GM18508 (cell line): ENCODE measurements at regions not wholly inside any gene's neighbourhood (a gene's known extent, or its start where the extent isn't known, plus 50 kb on each side); places are given as distances from the start of the nearest gene placed in this dataset.

Experiments used
- ATAC-seq: cut with Tn5 transposase; IDR thresholded peaks from one replicate; pipeline ENCODE4 v1.9.1; 2021; ENCODE audit warnings: moderate number of reproducible peaks; ENCODE audit not compliant: insufficient read depth, unreplicated experiment

DNA sequence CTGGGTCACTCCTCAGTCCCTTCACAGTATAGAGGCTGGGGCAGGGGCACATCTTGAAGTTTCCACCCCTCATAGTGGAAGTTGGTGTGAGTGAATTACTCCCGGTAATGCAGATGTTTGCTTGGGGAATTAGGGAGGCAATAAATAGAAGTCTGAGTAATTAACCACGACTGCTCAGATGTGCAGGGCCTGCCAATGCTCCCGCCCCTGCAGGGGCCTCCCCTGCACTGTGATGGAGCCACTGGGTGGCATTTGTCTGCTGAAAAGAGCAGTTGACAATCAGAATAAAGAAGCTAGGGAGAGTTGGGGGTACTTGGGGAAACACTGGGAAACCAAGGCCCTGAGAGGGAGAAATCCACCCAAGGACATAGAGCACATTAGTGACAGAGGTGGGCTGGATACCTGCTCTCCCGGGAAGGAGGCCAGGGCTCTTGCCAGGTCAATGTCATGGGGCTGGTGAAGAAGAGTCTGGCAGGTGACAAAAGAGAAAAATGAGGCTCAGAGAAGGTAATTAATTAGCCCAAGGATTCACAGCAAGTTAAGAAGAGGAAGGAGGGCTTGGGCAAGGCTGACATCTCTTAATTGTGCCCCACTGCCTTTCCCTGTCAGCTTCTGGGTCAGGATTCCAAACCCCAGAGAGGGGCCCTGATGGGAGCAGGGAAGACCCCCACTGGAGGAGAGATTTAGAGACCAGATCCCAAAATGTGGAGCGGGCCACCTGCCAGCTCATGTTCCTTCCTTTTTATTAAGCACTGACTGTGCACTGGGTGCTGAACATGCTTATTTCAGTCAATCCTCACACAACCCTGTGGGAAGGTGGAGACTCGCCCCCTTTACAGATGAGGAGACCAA lies 436.2 kb downstream of the MATN1 start:
- no peak for ATAC-seq

- no peak for ATAC-seq
Measured at GRCh38 chr1:30286241-30286987, 437.0 kb downstream of the MATN1 start.

DNA sequence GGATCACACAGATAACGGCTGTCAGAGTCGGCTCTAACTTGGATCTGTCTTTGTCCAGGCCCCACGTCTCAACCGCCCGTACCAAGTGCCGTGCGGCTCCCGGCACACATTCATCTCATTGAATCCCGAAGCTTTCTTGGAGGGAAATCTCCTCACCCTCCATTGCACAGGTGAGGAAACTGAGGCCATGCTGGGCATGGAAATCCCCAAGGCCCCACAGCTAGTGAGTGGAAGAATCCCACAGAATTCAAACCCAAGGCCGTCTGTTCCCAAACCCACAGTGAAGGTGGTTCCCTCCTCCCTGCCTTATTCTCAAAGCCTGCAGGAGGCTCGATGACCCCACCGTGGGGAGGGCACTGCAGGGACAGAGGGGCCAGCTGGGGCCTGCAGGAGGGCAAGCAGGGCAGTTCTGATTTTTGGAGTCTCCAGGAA lies 437.9 kb downstream of the MATN1 start:
- ATAC-seq: no peak

GRCh38 chr1:30284728-30285475 lies 438.5 kb downstream of the MATN1 start:
- ATAC-seq: no peak

- ATAC-seq: no peak
Measured at GRCh38 chr1:30284226-30284625, 439.2 kb downstream of the MATN1 start.

DNA sequence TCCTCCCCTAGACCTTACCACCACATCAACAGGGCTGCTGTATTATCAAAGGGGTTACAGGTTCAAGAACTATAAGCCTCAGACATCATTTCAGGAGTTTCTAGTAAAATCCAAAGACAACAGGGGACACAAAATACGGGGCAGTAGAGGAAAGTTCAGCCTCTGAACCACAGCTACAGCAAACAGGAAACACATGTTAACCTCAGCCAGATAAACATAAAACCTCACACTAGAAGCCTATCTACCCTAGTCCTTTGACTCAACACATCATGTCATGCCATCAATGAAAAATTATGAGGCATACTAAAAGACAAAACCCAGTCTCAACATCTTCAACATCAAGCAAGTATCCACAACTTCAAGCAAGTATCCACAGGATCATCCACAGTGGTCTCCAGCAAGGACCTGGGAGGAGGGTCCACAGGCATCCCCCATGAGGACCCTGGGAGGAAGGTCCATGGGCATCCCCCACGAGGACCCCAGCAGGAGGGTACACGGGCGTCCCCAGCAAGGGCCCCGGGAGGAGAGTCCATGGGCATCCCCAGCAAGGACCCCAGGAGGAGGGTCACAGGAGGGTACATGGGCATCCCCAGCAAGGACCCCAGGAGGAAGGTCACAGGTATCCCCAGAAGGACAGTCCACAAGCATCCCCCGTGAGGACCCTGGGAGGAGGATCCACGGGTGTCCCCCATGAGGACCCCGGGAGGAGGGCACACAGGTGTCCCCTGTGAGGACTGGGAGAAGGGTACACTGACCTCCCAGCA lies 440.0 kb downstream of the MATN1 start:
- no peak for ATAC-seq

- no peak for ATAC-seq
Measured at GRCh38 chr1:30280572-30280971, 442.8 kb downstream of the MATN1 start.

- no peak for ATAC-seq
Measured at GRCh38 chr1:30277911-30278310, 445.5 kb downstream of the MATN1 start.

DNA sequence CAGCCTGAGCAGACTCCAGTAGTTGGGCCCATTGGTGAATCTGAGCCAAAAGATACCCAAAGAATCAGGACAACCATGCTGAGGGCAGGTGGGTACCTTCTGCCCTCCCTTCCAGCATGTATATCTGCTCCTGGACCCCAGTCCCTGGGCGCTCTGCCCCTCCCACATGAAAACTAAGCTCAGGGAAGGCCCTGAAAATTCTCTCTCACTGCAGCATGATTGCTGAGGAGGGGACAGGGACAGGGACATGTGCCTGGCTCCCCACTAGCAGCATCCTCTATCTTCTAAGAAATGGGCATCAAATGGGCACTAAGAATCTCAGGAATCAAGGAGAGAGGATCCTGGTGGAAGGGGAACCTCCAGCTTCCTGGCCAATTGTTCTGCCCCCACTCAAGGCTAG lies 446.0 kb downstream of the MATN1 start:
- ATAC-seq: no peak

- ATAC-seq: no peak
Measured at GRCh38 chr1:30275926-30276764, 447.2 kb downstream of the MATN1 start.

GRCh38 chr1:30274976-30275621 lies 448.3 kb downstream of the MATN1 start:
- ATAC-seq: no peak

DNA sequence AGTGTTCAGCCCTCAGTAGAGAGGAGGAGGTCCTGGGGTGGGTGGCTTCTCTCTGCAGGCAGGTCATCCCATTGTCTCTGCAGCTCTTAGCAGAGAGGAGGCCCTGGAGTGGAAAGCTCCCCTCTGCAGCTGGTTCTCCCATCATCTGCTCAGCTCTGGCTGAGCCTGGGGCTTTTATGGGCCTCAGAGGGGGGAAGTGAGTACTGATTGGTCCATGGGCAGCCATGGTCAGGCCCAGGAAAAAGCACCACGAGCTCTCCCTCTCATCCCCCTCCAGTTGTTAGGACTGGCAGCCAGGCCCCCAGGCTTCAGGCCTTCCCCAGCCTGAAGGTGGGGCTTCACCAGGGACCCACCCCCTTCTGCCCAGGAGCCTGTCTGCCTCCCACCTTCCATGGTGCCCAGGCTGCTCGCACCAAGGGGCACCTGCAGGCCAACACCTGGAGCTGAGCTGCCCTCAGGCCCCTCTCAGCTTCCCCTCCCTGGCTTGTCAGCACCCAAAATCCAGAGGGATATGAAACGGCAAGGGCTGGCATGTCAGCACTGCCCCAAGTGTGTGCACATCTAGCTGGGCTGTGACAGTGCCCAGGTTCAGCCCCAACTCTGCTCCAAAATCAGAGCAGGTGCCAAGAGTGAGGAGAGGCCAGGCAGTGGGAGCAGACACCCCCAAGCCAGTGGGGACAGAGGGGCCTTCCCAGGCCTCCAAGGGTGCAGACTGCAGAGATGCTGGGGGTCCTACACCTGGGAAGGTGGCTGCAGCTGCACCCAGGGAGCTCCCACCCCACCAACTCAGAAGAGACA lies 449.0 kb downstream of the MATN1 start:
- no peak for ATAC-seq

- no peak for ATAC-seq
Measured at GRCh38 chr1:30273456-30273855, 449.9 kb downstream of the MATN1 start.

GRCh38 chr1:30273021-30273325 lies 450.4 kb downstream of the MATN1 start:
- ATAC-seq: no peak

- no peak for ATAC-seq
Measured at GRCh38 chr1:30272277-30273020, 450.9 kb downstream of the MATN1 start.

GRCh38 chr1:30271401-30272276 lies 451.7 kb downstream of the MATN1 start:
- ATAC-seq: no peak

- no peak for ATAC-seq
Measured at GRCh38 chr1:30270461-30270860, 452.9 kb downstream of the MATN1 start.
